Effector memory CD4-positive, alpha-beta T cell (primary cell): ENCODE measurements at regions not wholly inside any gene's neighbourhood (a gene's known extent, or its start where the extent isn't known, plus 50 kb on each side); places are given as distances from the start of the nearest gene placed in this dataset.

Source experiments
- DNase-seq, 3 donors: peaks; one replicate each; pipeline ENCODE4 v3.0.0-alpha.2; 2020
- H3K27ac ChIP-seq: 2 replicates; pipeline ENCODE4 v1.7.0; 2013; ENCODE audit warnings: mild to moderate bottlenecking, low read length, moderate library complexity; ENCODE audit not compliant: insufficient read depth, poor library complexity, severe bottlenecking
- H3K27me3 ChIP-seq: replicated peaks from 2 replicates; pipeline ENCODE4 v1.7.0; 2013; ENCODE audit warnings: mild to moderate bottlenecking, low read length; ENCODE audit not compliant: insufficient read depth, control insufficient read depth, poor library complexity, severe bottlenecking
- H3K36me3 ChIP-seq: 2 replicates; pipeline ENCODE4 v1.7.0; 2013; ENCODE audit warnings: mild to moderate bottlenecking, low read length, moderate library complexity; ENCODE audit not compliant: control insufficient read depth, insufficient read depth
- H3K4me1 ChIP-seq: 2 replicates; pipeline ENCODE4 v1.7.0; 2013; ENCODE audit warnings: low read length, mild to moderate bottlenecking; ENCODE audit not compliant: control insufficient read depth, insufficient read depth, poor library complexity, severe bottlenecking
- H3K4me3 ChIP-seq: 2 replicates; pipeline ENCODE4 v1.7.0; 2013; ENCODE audit warnings: low read length, low read depth, mild to moderate bottlenecking; ENCODE audit not compliant: insufficient read depth, poor library complexity, severe bottlenecking
- H3K9me3 ChIP-seq: 2 replicates; pipeline ENCODE4 v1.7.0; 2013; ENCODE audit warnings: mild to moderate bottlenecking, low read length, moderate library complexity; ENCODE audit not compliant: control insufficient read depth

GRCh38 chr2:239559417-239560261, 158.8 kb upstream of the HDAC4 start:
- Histone ChIP-seq H3K27me3 (no peaks in the 10 kb centered on the region), H3K36me3 (no peaks in the 10 kb centered on the region), H3K4me3 (no peak overlapping the region), H3K27ac (no peak overlapping the region), H3K9me3 (no peaks in the 10 kb centered on the region), H3K4me1 (no peaks in the 10 kb centered on the region)
- DNase-seq = no peak

GRCh38 chr2:239558661-239559060, 157.8 kb upstream of the HDAC4 start:
- Histone ChIP-seq H3K4me3 (no peak overlapping the region), H3K27me3 (no peaks in the 10 kb centered on the region), H3K4me1 (no peaks in the 10 kb centered on the region), H3K36me3 (no peaks in the 10 kb centered on the region), H3K27ac (no peak overlapping the region), H3K9me3 (no peaks in the 10 kb centered on the region)
- DNase-seq = no peak

- H3K27me3 ChIP-seq = no peaks in the 10 kb centered on the region
- no peak overlapping the region for H3K27ac ChIP-seq
- no peaks in the 10 kb centered on the region for H3K36me3 ChIP-seq
- no peaks in the 10 kb centered on the region for H3K9me3 ChIP-seq
- DNase-seq = no peak
- H3K4me3 ChIP-seq = no peak overlapping the region
- H3K4me1 ChIP-seq = no peaks in the 10 kb centered on the region
Observed at GRCh38 chr2:239557516-239557915, 156.7 kb upstream of the HDAC4 start.

- Histone ChIP-seq H3K27ac (no peak overlapping the region), H3K27me3 (no peaks in the 10 kb centered on the region), H3K4me3 (no peak overlapping the region), H3K9me3 (no peaks in the 10 kb centered on the region), H3K36me3 (no peaks in the 10 kb centered on the region), H3K4me1 (no peaks in the 10 kb centered on the region)
- no peak for DNase-seq
Observed at GRCh38 chr2:239555571-239555905, 154.7 kb upstream of the HDAC4 start.

- no peaks in the 10 kb centered on the region for H3K4me1 ChIP-seq
- DNase-seq = no peak
- H3K27ac ChIP-seq = no peak overlapping the region
- no peak overlapping the region for H3K4me3 ChIP-seq
- no peaks in the 10 kb centered on the region for H3K27me3 ChIP-seq
- no peaks in the 10 kb centered on the region for H3K36me3 ChIP-seq
- no peaks in the 10 kb centered on the region for H3K9me3 ChIP-seq
Observed at GRCh38 chr2:239554766-239555570, 154.1 kb upstream of the HDAC4 start.

- no peaks in the 10 kb centered on the region for H3K9me3 ChIP-seq
- no peak for DNase-seq
Observed at GRCh38 chr2:239553376-239554000, 152.7 kb upstream of the HDAC4 start.

GRCh38 chr2:239552213-239552926, 151.6 kb upstream of the HDAC4 start:
- no peaks in the 10 kb centered on the region for H3K36me3 ChIP-seq
- no peak for DNase-seq
- H3K4me3 ChIP-seq = no peak overlapping the region
- peaks cover 4% of the 10 kb centered on the region for H3K4me1 ChIP-seq
- no peaks in the 10 kb centered on the region for H3K27me3 ChIP-seq
- H3K9me3 ChIP-seq = no peaks in the 10 kb centered on the region
- H3K27ac ChIP-seq = no peak overlapping the region

More at GRCh38 chr2:239553376-239554000, 152.7 kb upstream of the HDAC4 start:
- Histone ChIP-seq H3K4me1 (peaks cover 2% of the 10 kb centered on the region), H3K4me3 (no peak overlapping the region), H3K27ac (no peak overlapping the region), H3K27me3 (no peaks in the 10 kb centered on the region), H3K36me3 (no peaks in the 10 kb centered on the region)

- H3K27ac ChIP-seq = no peak overlapping the region
- no peaks in the 10 kb centered on the region for H3K36me3 ChIP-seq
- no peak for DNase-seq
- H3K4me3 ChIP-seq = no peak overlapping the region
- H3K9me3 ChIP-seq = no peaks in the 10 kb centered on the region
- H3K4me1 ChIP-seq = peaks cover 4% of the 10 kb centered on the region
- no peaks in the 10 kb centered on the region for H3K27me3 ChIP-seq
Observed at GRCh38 chr2:239551206-239551605, 150.4 kb upstream of the HDAC4 start.

GRCh38 chr2:239550357-239550756, 149.5 kb upstream of the HDAC4 start:
- H3K27ac ChIP-seq = no peak overlapping the region
- H3K4me3 ChIP-seq = no peak overlapping the region
- no peak for DNase-seq

More at GRCh38 chr2:239550357-239550756, 149.5 kb upstream of the HDAC4 start:
- H3K4me1 ChIP-seq = peaks cover 4% of the 10 kb centered on the region
- H3K9me3 ChIP-seq = no peaks in the 10 kb centered on the region
- H3K36me3 ChIP-seq = no peaks in the 10 kb centered on the region
- no peaks in the 10 kb centered on the region for H3K27me3 ChIP-seq
